ENCODE measurements at regions not wholly inside any gene's neighbourhood (a gene's known extent, or its start where the extent isn't known, plus 50 kb on each side); places are given as distances from the start of the nearest gene placed in this dataset.

GRCh38 chrX:139222511-139223200 is 307.9 kb upstream of the F9 start:
- no peak overlapping the region for H2AFZ ChIP-seq (ENCODE audit: low read depth, low read length)

DNA sequence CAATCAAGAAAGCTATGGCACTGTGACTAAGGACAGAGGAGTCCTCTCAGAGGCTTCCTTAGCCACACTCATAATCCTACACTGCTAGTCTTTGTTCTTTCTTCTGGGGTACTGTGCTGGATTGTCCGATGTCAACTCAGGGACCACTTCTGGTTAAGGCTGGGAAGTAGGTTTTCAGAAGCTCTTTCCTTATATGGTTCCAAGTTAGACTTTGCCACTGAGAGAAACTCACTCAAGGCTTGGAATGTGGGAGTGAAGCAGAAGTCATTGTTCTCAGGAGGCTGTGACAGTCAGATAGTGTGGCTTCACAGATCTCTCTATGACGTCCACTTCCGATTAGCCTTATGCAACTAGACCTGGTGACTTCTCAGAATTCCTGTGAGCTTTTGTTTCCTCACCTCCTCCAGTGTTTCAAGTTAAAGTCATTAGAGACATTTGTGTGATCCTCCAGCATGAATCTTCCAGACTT is 317.3 kb upstream of the F9 start:
- Histone ChIP-seq H3K9ac (ENCODE audit: low read length) (no peak overlapping the region), H3K14ac (ENCODE audit: low read length in 2 of 2) (no peak overlapping the region), H4K91ac (ENCODE audit: low read length) (no peak overlapping the region), H2BK5ac (ENCODE audit: low read depth, low read length, poor library complexity, severe bottlenecking) (no peak overlapping the region), H3K23ac (ENCODE audit: low read length in 2 of 2) (no peak overlapping the region), H2BK12ac (ENCODE audit: low read length in 2 of 2) (no peak overlapping the region), H3K4me2 (ENCODE audit: low read length, poor library complexity, severe bottlenecking) (no peak overlapping the region), H2AFZ (ENCODE audit: low read depth, low read length) (no peak overlapping the region), H3K36me3 (ENCODE audit: control insufficient read depth in 1 of 2, insufficient read depth in 2 of 2, low read depth in 1 of 2, low read length in 2 of 2) (no peaks in the 10 kb centered on the region), H3K4ac (ENCODE audit: low read depth in 1 of 2, low read length in 2 of 2) (no peak overlapping the region), H3K27me3 (ENCODE audit: control insufficient read depth in 1 of 2, insufficient read depth in 1 of 2, low read length in 2 of 2) (peaks cover 6 to 19% of the 10 kb centered on the region in 2 experiments), H3K4me1 (ENCODE audit: control insufficient read depth, insufficient read depth, low read depth, low read length) (no peaks in the 10 kb centered on the region), H4K8ac (ENCODE audit: low read length) (no peak overlapping the region), H2AK5ac (ENCODE audit: low read length, severe bottlenecking) (no peak overlapping the region), H3K27ac (ENCODE audit: low read length, poor library complexity, severe bottlenecking) (no peak overlapping the region), H2BK120ac (ENCODE audit: low read depth, low read length) (no peak overlapping the region), H3K4me3 (ENCODE audit: insufficient read depth in 1 of 2, low read depth in 1 of 2, low read length in 2 of 2) (no peak overlapping the region), H3K18ac (ENCODE audit: low read depth in 1 of 2, low read length in 2 of 2) (no peak overlapping the region), H3K79me1 (replicated peaks; ENCODE audit: low read length, poor library complexity, severe bottlenecking) (no peaks in the 10 kb centered on the region), H2BK15ac (ENCODE audit: low read depth, poor library complexity, severe bottlenecking) (no peak overlapping the region), H3K9me3 (ENCODE audit: control insufficient read depth, low read length) (no peaks in the 10 kb centered on the region)
- WGBS: 78% methylated on average over 3 of the region's 3 CpGs
- no peak for DNase-seq

More at GRCh38 chrX:139222511-139223200, 307.9 kb upstream of the F9 start:
- Histone ChIP-seq H3K4me1 (ENCODE audit: control insufficient read depth, insufficient read depth, low read depth, low read length) (no peaks in the 10 kb centered on the region), H3K4me2 (ENCODE audit: low read length, poor library complexity, severe bottlenecking) (no peak overlapping the region), H3K79me1 (replicated peaks; ENCODE audit: low read length, poor library complexity, severe bottlenecking) (no peaks in the 10 kb centered on the region), H3K4me3 (ENCODE audit: insufficient read depth in 1 of 2, low read depth in 1 of 2, low read length in 2 of 2) (no peak overlapping the region), H2BK5ac (ENCODE audit: low read depth, low read length, poor library complexity, severe bottlenecking) (no peak overlapping the region), H2BK15ac (ENCODE audit: low read depth, poor library complexity, severe bottlenecking) (no peak overlapping the region), H3K36me3 (ENCODE audit: control insufficient read depth in 1 of 2, insufficient read depth in 2 of 2, low read depth in 1 of 2, low read length in 2 of 2) (no peaks in the 10 kb centered on the region), H3K14ac (ENCODE audit: low read length in 2 of 2) (no peak overlapping the region), H3K9me3 (ENCODE audit: control insufficient read depth, low read length) (no peaks in the 10 kb centered on the region), H3K27me3 (ENCODE audit: control insufficient read depth in 1 of 2, insufficient read depth in 1 of 2, low read length in 2 of 2) (peaks cover 0 to 6% of the 10 kb centered on the region in 2 experiments), H3K4ac (ENCODE audit: low read depth in 1 of 2, low read length in 2 of 2) (no peak overlapping the region), H2BK120ac (ENCODE audit: low read depth, low read length) (no peak overlapping the region), H3K9ac (ENCODE audit: low read length) (no peak overlapping the region), H2BK12ac (ENCODE audit: low read length in 2 of 2) (no peak overlapping the region), H3K23ac (ENCODE audit: low read length in 2 of 2) (no peak overlapping the region), H4K91ac (ENCODE audit: low read length) (no peak overlapping the region), H3K27ac (ENCODE audit: low read length, poor library complexity, severe bottlenecking) (no peak overlapping the region), H3K18ac (ENCODE audit: low read depth in 1 of 2, low read length in 2 of 2) (no peak overlapping the region), H2AK5ac (ENCODE audit: low read length, severe bottlenecking) (no peak overlapping the region), H4K8ac (ENCODE audit: low read length) (no peak overlapping the region)
- WGBS: 85% methylated on average over 6 of the region's 9 CpGs
- no peak for DNase-seq

- no peak overlapping the region for H2BK120ac ChIP-seq (ENCODE audit: low read depth, low read length)
- H3K23ac ChIP-seq (ENCODE audit: low read length in 2 of 2): no peak overlapping the region
- H3K36me3 ChIP-seq (ENCODE audit: control insufficient read depth in 1 of 2, insufficient read depth in 2 of 2, low read depth in 1 of 2, low read length in 2 of 2): no peaks in the 10 kb centered on the region
- 7% methylated on average over 6 of the region's 8 CpGs for WGBS
- no peak overlapping the region for H3K4me2 ChIP-seq (ENCODE audit: low read length, poor library complexity, severe bottlenecking)
- H2BK12ac ChIP-seq (ENCODE audit: low read length in 2 of 2): no peak overlapping the region
- H3K27me3 ChIP-seq (ENCODE audit: control insufficient read depth in 1 of 2, insufficient read depth in 1 of 2, low read length in 2 of 2): peaks cover 17 to 35% of the 10 kb centered on the region in 2 experiments
- no peak overlapping the region for H3K18ac ChIP-seq (ENCODE audit: low read depth in 1 of 2, low read length in 2 of 2)
- no peak overlapping the region for H4K91ac ChIP-seq (ENCODE audit: low read length)
- no peak overlapping the region for H3K4ac ChIP-seq (ENCODE audit: low read depth in 1 of 2, low read length in 2 of 2)
- no peak for DNase-seq
- H2AFZ ChIP-seq (ENCODE audit: low read depth, low read length): no peak overlapping the region
- H2BK5ac ChIP-seq (ENCODE audit: low read depth, low read length, poor library complexity, severe bottlenecking): no peak overlapping the region
- no peak overlapping the region for H3K9ac ChIP-seq (ENCODE audit: low read length)
- no peak overlapping the region for H2AK5ac ChIP-seq (ENCODE audit: low read length, severe bottlenecking)
- no peak overlapping the region for H2BK15ac ChIP-seq (ENCODE audit: low read depth, poor library complexity, severe bottlenecking)
- no peak overlapping the region for H3K14ac ChIP-seq (ENCODE audit: low read length in 2 of 2)
- no peak overlapping the region for H3K27ac ChIP-seq (ENCODE audit: low read length, poor library complexity, severe bottlenecking)
- no peaks in the 10 kb centered on the region for H3K9me3 ChIP-seq (ENCODE audit: control insufficient read depth, low read length)
- H3K4me3 ChIP-seq (ENCODE audit: insufficient read depth in 1 of 2, low read depth in 1 of 2, low read length in 2 of 2): no peak overlapping the region
- H3K79me1 ChIP-seq (replicated peaks; ENCODE audit: low read length, poor library complexity, severe bottlenecking): no peaks in the 10 kb centered on the region
- H4K8ac ChIP-seq (ENCODE audit: low read length): no peak overlapping the region
- no peaks in the 10 kb centered on the region for H3K4me1 ChIP-seq (ENCODE audit: control insufficient read depth, insufficient read depth, low read depth, low read length)
These were observed 318.9 kb upstream of the F9 start for GRCh38 chrX:139211568-139212182.

DNA sequence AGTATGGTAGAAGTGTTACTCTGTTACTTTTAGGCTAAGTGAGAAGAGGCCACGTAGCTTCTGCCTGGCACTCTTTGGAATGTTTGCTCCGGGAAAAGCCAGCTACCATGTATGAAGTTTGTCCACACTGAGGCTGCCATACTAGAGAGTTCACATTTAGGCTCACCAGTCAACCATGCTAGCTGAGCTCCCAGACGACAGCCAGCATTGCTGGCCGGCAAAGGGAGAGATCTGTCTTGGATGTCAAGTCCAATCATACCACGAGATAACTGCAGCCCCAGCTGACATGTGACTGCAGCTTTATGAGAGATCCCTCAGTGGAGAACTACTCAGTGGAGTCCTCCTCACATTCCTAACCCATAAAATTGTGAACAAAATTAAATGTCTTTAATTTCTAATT is 321.2 kb upstream of the F9 start:
- no peaks in the 10 kb centered on the region for H3K36me3 ChIP-seq (ENCODE audit: control insufficient read depth in 1 of 2, insufficient read depth in 2 of 2, low read depth in 1 of 2, low read length in 2 of 2)
- H4K8ac ChIP-seq (ENCODE audit: low read length): no peak overlapping the region
- H3K9ac ChIP-seq (ENCODE audit: low read length): no peak overlapping the region
- no peaks in the 10 kb centered on the region for H3K9me3 ChIP-seq (ENCODE audit: control insufficient read depth, low read length)
- H3K23ac ChIP-seq (ENCODE audit: low read length in 2 of 2): no peak overlapping the region
- H2BK15ac ChIP-seq (ENCODE audit: low read depth, poor library complexity, severe bottlenecking): no peak overlapping the region
- no peak for DNase-seq
- no peak overlapping the region for H3K27ac ChIP-seq (ENCODE audit: low read length, poor library complexity, severe bottlenecking)
- peaks cover 23 to 44% of the 10 kb centered on the region in 2 experiments for H3K27me3 ChIP-seq (ENCODE audit: control insufficient read depth in 1 of 2, insufficient read depth in 1 of 2, low read length in 2 of 2)
- no peak overlapping the region for H3K4me3 ChIP-seq (ENCODE audit: insufficient read depth in 1 of 2, low read depth in 1 of 2, low read length in 2 of 2)
- no peak overlapping the region for H4K91ac ChIP-seq (ENCODE audit: low read length)
- WGBS: 98% methylated on average over 4 of the region's 5 CpGs
- H3K14ac ChIP-seq (ENCODE audit: low read length in 2 of 2): no peak overlapping the region
- peaks cover 6% of the 10 kb centered on the region for H3K4me1 ChIP-seq (ENCODE audit: control insufficient read depth, insufficient read depth, low read depth, low read length)
- no peaks in the 10 kb centered on the region for H3K79me1 ChIP-seq (replicated peaks; ENCODE audit: low read length, poor library complexity, severe bottlenecking)
- no peak overlapping the region for H2BK12ac ChIP-seq (ENCODE audit: low read length in 2 of 2)
- no peak overlapping the region for H2AFZ ChIP-seq (ENCODE audit: low read depth, low read length)
- no peak overlapping the region for H3K18ac ChIP-seq (ENCODE audit: low read depth in 1 of 2, low read length in 2 of 2)
- no peak overlapping the region for H2BK120ac ChIP-seq (ENCODE audit: low read depth, low read length)
- no peak overlapping the region for H2AK5ac ChIP-seq (ENCODE audit: low read length, severe bottlenecking)
- H3K4ac ChIP-seq (ENCODE audit: low read depth in 1 of 2, low read length in 2 of 2): no peak overlapping the region
- H2BK5ac ChIP-seq (ENCODE audit: low read depth, low read length, poor library complexity, severe bottlenecking): no peak overlapping the region
- no peak overlapping the region for H3K4me2 ChIP-seq (ENCODE audit: low read length, poor library complexity, severe bottlenecking)
